Smooth muscle cell of the brain vasculature (primary cell): ENCODE measurements at regions not wholly inside any gene's neighbourhood (a gene's known extent, or its start where the extent isn't known, plus 50 kb on each side); places are given as distances from the start of the nearest gene placed in this dataset.
"Not testable (repeated sequence)": the region's sequence is repeated elsewhere in the genome, so short reads cannot be mapped to it uniquely, and the experiment has no call there.

Experiments used
- DNase-seq: peaks from one replicate; pipeline ENCODE4 v3.0.0-alpha.2; 2012; ENCODE audit warnings: low read depth, low spot score

DNA sequence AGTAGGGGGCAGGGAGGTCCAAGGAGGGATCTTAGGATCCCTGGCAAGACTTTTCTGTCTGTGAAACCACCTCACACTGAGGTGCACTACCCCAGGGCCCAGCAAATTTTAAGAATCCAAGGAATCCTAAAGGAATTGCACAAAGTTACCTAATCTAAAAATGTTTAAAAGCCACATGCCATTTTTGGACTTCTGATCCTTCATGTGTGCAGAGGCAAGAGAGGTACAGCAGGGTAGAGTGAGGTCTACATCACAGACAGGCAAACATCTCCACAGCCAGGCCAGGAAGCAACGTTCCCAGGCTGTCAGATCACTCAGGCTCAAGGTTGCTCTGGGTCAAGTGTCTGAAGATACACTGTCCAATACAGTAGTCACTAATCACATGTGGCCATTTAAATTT is 324.6 kb upstream of the DUSP10 start:
- DNase-seq = no peak

DNA sequence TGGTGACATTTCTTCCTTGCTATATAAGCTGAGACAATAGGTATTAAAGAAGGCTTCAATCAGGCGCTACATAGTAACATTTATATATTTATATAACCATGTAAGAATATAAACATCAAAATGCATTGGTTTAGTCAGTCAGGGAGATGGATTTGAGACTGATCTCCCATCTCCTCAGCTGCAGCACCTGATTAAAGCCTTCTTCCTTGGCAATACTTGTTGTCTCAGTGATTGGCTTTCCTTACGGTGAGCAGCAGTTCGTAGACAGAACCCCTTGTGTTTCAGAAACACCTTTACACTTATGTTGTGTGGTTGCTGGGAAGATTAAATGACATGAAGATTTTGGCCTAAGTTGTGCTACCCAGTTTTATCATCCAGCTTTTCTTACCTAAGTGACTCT is 323.3 kb upstream of the DUSP10 start:
- no peak for DNase-seq

DNA sequence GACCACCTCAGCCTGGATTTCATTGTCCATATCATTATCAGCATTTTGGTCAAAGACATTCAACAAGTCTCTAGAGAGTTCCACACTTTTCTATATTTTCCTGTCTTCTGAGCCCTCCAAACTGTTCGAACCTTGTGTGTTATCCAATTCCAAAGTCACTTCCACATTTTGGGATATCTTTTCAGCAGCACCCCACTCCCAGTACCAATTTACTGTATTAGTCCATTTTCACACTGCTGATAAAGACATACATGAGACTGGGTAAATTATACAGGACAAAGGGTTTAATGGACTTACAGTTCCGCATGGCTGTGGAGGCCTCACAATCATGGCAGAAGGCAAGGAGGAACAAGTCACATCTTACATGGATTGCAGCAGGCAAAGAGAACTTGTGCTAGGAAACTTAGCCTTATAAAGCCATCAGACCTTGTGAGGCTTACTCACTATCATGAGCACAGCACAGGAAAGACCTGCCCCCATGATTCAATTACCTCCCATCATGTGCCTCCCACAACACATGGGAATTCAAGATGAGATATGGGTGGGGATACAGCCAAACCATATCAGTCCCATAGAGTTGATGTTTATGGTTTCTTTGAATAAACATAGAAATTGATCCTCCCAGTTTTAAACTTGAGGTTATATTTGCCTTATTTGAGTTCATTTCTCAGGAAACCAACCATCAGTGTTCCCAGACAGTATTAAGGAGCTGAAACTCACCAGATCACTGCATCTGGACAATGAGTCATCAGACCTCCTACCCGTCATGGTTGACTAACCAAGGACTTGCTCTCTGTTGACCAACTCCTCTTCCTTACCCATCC is 322.7 kb upstream of the DUSP10 start:
- peak; percentile 55 for DNase-seq

DNA sequence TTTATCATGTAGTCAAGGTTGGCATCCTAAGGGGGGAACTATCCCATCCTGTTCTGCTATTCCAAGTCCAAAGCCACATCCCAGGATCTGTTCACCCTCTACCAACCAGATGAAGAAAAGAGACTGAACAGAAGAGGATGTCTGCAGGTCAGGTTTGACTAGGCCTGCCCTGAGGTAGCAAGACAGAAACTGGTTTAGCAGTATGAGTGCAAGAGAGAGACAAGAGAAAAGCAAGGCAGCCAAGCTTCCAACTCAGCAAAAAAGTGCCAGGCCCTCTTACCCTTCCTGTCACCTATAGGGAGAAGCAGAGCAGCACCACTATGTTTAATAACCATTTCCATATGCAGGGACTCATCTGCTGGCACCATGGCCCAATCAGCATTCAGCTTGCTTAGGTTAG is 320.8 kb upstream of the DUSP10 start:
- no peak for DNase-seq

- DNase-seq = no peak
Observed at GRCh38 chr1:222061711-222062359, 319.9 kb upstream of the DUSP10 start.

- no peak for DNase-seq
Observed at GRCh38 chr1:222060210-222060916, 318.5 kb upstream of the DUSP10 start.

DNA sequence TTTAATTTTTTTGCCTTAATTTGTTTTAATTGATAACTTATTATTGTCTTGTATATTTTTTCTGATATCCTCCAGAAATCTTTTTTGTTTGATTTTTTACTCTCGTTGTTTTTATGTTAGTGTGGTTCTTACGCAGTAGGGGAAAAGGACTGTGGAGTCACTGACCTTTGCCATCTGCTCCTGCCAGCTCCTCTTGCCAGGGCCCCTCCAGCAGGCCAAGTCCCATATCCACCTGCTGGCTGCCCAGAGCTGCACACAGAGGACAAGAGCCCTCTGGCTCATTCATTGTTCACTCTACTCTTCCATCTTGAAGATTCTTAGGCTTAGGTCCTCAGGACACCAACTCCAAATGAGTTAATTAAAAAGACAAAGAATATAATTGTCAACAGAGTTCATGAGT is 316.4 kb upstream of the DUSP10 start:
- DNase-seq = no peak

DNA sequence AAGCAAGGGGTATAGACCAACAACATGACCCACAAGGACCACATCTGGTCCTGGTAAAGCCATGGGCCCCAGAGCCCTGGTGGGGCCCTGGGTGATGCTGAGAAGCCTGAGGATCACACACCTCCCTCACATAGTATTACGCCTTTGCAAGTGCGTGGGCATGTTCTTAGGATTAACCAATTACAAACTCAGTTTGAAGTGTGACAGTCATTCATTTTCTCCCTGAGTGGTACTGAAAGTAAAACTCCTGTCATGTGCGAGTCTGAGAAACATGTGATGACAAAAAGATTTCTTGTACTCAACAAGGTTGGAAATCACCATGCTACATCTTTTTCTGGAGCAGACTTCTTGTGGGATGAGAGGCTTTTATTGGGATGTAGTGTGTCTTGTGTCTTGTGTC is 315.3 kb upstream of the DUSP10 start:
- no peak for DNase-seq

DNA sequence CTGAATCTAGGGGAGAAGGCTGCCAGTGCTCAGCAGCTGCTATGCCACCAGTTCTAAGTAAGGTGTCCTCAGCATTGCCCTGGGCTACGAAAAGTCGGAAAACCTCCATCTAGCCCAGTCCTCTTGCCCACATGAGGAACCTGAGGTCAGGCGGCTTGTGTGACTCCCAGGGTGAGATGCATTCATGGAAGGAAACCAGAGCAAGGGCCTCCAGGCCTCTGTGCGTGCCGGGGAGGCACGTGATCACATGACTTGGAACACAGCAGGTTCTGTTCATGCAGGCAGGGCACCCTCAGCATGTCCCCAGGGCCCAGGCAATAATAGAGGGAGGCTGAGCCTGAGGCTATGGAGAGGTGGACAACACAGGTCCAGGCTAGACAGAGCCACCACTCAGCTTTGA is 312.5 kb upstream of the DUSP10 start:
- DNase-seq = no peak

DNA sequence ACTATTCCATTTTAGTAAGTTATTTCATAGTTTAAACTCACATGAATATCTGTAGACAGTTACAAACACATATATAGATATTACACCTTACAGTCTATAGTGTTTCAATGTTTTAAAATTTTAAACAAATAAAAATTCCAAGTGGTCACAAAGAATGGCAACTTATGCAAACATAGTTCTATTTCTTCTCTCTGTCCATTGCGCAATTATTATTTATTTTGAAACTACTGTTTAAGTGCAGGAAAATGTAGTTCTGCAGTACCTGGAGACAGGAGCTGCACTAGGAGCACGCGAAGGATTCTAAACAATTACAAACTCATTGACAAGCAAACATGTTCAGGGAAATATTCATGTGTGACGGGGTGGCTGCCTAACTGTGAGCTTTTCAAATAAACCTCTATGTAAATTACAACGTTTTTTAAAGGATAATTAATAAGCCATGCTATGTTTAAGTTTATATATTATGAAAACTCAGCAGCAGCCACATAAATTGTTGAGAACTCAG is 312.0 kb upstream of the DUSP10 start:
- no peak for DNase-seq

DNA sequence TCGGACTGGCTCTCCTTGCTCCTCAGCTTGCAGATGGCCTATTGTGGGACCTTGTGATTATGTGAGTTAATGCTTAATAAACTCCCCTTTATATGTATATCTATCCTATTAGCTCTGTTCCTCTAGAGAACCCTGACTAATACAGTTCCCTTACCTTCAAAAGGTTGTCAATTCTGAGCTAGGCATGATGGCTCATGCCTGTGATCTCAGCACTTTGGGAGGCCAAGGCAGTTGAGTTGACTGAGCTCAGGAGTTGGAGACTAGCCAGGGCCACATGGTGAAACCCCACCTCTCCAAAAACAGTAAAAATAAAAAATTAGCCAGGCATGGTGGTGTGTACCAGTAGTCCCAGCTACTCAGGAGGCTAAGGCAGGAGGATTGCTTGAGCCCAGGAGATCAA is 309.4 kb upstream of the DUSP10 start:
- not testable (repeated sequence) for DNase-seq

DNA sequence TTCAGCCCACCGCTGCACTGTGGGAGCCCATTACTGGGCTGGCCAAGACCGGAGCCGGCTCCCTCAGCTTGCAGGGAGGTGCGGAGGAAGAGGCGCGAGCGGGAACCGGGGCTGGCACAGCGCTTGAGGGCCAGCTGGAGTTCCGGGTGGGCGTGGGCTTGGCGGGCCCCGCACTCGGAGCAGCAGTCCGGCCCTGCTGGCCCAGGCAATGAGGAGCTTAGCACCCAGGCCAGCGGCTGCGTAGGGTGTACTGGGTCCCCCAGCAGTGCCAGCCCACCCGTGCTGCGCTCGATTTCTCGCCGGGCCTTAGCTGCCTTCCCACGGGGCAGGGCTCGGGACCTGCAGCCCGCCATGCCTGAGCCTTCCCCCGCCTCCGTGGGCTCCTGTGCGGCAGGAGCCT is 307.8 kb upstream of the DUSP10 start:
- not testable (repeated sequence) for DNase-seq

DNA sequence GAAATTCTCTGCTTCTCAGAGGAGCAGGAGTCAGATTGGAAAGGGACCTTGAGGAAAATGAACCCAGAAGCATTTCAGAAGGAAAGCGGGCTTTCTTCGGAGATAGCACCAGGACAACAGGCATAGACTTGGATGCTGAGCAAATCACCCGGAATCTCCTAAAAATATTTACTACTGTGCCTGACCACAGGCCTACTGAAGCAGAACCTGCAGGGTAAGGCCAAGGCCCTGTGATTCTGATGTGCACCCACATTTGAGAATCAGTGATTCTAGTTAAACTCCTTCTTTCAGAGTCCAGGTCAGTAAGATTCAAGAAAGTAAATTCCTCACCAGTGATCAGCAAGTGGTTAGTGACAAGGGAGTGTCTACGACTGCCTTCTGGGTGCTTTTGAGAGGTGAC is 307.3 kb upstream of the DUSP10 start:
- no peak for DNase-seq

- no peak for DNase-seq
Observed at GRCh38 chr1:222048094-222048595, 306.3 kb upstream of the DUSP10 start.

DNA sequence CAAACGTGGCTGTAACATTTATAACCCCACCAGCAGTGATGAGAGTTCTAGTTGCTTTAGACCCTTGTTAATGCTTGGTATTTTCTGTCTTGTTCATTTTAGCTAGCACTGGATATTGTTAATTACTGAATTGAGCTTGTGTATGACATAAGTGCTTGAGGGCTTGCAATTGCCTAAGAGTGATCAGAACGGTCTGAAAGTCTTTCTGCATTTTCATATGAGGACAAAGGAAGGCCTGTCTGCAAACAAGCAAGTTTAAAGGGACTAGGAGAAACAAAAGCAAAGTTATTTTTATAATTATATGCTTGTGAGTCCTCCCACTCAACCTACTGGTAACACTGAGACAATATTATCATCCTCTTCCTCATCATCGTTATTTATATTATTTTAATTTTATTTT is 305.5 kb upstream of the DUSP10 start:
- no peak for DNase-seq

GRCh38 chr1:222046684-222047263 is 304.9 kb upstream of the DUSP10 start:
- DNase-seq = no peak

DNA sequence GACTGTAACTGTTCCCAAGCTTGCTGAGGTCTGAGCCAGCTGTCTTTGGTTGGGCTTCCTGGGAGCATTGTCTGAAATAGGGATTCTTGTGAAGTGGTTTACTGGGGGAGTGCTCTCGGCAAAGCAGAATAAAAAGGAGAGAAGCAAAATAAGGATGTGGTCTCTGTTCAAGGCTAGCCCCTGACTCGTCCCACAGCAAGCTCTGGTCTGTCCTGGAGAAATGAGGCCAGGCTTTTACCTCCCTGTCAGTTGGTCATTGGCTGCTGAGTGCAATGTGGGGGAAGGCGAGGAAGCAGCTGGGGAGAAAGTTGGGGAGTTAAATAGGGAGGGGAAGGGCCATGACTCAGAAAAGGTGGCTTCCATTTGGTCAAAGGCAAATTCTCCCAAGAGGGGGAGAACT is 303.9 kb upstream of the DUSP10 start:
- DNase-seq = no peak

- DNase-seq = no peak
Observed at GRCh38 chr1:222045236-222045635, 303.3 kb upstream of the DUSP10 start.

- peak; percentile 77 for DNase-seq
Observed at GRCh38 chr1:222043444-222044292, 301.8 kb upstream of the DUSP10 start.

GRCh38 chr1:222042120-222042519 is 300.2 kb upstream of the DUSP10 start:
- no peak for DNase-seq

DNA sequence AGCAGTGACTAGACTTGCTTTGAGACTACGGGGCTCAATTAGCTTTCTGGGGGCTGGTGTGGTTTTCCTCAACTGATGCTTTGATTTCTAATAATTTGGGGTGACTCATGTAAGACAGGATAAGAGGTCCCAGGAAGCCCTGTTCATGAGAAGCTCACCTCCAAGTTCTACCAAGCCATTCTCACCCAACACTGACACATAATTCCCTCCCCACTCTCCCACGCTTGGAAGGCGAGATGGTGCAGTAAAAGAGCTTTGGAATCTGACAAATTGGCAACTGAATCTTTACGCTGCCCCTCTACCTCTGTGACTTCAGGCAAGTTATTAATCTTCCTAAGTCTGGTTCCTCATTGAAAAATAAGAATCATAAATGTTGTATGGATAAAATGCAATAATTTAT is 299.1 kb upstream of the DUSP10 start:
- DNase-seq = no peak
